CD4-positive, alpha-beta memory T cell (primary cell): ENCODE measurements at regions not wholly inside any gene's neighbourhood (a gene's known extent, or its start where the extent isn't known, plus 50 kb on each side); places are given as distances from the start of the nearest gene placed in this dataset.

Experiments used
- CTCF ChIA-PET: fragments of 350-600 bp; sonication (Branson Sonifier 250); formaldehyde crosslinking; loops from one replicate; lab custom pipeline; 2021; ENCODE audit warnings: inconsistent platforms; ENCODE audit not compliant: partially characterized antibody; lab: Charles Lee
- POLR2A ChIA-PET: fragments of 350-600 bp; sonication (Branson Sonifier 250); formaldehyde crosslinking; loops from one replicate; lab custom pipeline; 2021; ENCODE audit not compliant: partially characterized antibody; lab: Charles Lee
- DNase-seq, 5 donors: peaks; one replicate each; pipeline versions ENCODE4 v3.0.0 to v3.0.0-alpha.2; 2020 to 2022; ENCODE audit warnings: mixed read lengths in 1 of 5
- H3K27ac ChIP-seq: one replicate; pipeline ENCODE4 v1.7.0; 2013; ENCODE audit warnings: low read depth, low read length
- H3K27me3 ChIP-seq: 2 replicates; pipeline ENCODE4 v1.7.0; 2013; ENCODE audit warnings: mild to moderate bottlenecking, low read length, moderate library complexity; ENCODE audit not compliant: insufficient read depth
- H3K36me3 ChIP-seq: 2 replicates; pipeline ENCODE4 v1.7.0; 2013; ENCODE audit warnings: mild to moderate bottlenecking, low read length, moderate library complexity; ENCODE audit not compliant: insufficient read depth
- H3K4me1 ChIP-seq: 2 replicates; pipeline ENCODE4 v1.7.0; 2013; ENCODE audit warnings: mild to moderate bottlenecking, low read length, moderate library complexity; ENCODE audit not compliant: insufficient read depth
- H3K4me3 ChIP-seq, 2 donors: one replicate each; pipeline ENCODE4 v1.7.0; 2013; ENCODE audit warnings: low read length in 2 of 2, mild to moderate bottlenecking in 1 of 2
- H3K9me3 ChIP-seq, 2 donors: one replicate each; pipeline ENCODE4 v1.7.0; 2013; ENCODE audit warnings: low read length in 2 of 2, control low read depth in 1 of 2; ENCODE audit not compliant: control insufficient read depth in 1 of 2
- H3K27ac Mint-ChIP-seq, 7 donors: one replicate each; pipeline ENCODE4 v1.8.0; 2020 to 2021; ENCODE audit warnings: mixed read lengths in 7 of 7, mild to moderate bottlenecking in 6 of 7, inconsistent platforms in 3 of 7, moderate library complexity in 3 of 7
- H3K27me3 Mint-ChIP-seq, 2 donors: one replicate each; pipeline ENCODE4 v1.8.0; 2020 to 2021; ENCODE audit warnings: mixed read lengths in 2 of 2
- H3K36me3 Mint-ChIP-seq, 2 donors: one replicate each; pipeline ENCODE4 v1.8.0; 2020 to 2021; ENCODE audit warnings: mixed read lengths in 2 of 2, inconsistent platforms in 1 of 2, mild to moderate bottlenecking in 1 of 2
- H3K4me1 Mint-ChIP-seq, 4 donors: one replicate each; pipeline ENCODE4 v1.8.0; 2020 to 2021; ENCODE audit warnings: mixed read lengths in 4 of 4, mild to moderate bottlenecking in 1 of 4
- H3K4me3 Mint-ChIP-seq, 8 donors: one replicate each; pipeline ENCODE4 v1.8.0; 2020 to 2021; ENCODE audit warnings: mixed read lengths in 8 of 8, mild to moderate bottlenecking in 7 of 8, moderate library complexity in 6 of 8, inconsistent platforms in 3 of 8
- H3K9me3 Mint-ChIP-seq, 8 donors: one replicate each; pipeline ENCODE4 v1.8.0; 2020 to 2021; ENCODE audit warnings: mixed read lengths in 8 of 8, mild to moderate bottlenecking in 5 of 8, inconsistent platforms in 3 of 8, moderate library complexity in 1 of 8
- intact Hi-C: fragments of 100-400 bp; cut with micrococcal nuclease; formaldehyde crosslinking; loops from one replicate; pipeline ENCODE4 v1.15.1; 2023

- no peak for DNase-seq
- no peak overlapping the region for H3K27ac ChIP-seq
- no peaks in the 10 kb centered on the region for H3K27me3 ChIP-seq
- no peaks in the 10 kb centered on the region for H3K36me3 ChIP-seq
- Mint-ChIP-seq H3K27ac (no peak overlapping the region), H3K9me3 (no peaks in the 10 kb centered on the region), H3K4me1 (no peaks in the 10 kb centered on the region), H3K36me3 (no peaks in the 10 kb centered on the region), H3K27me3 (peaks cover 0 to 9% of the 10 kb centered on the region in 2 donors), H3K4me3 (no peak overlapping the region)
- H3K4me3 ChIP-seq = no peak overlapping the region
- POLR2A ChIA-PET = no interaction called here
- H3K4me1 ChIP-seq = no peaks in the 10 kb centered on the region
- no peaks in the 10 kb centered on the region for H3K9me3 ChIP-seq
- intact Hi-C loops = no loop called here
- CTCF ChIA-PET = no interaction called here
These were observed 321.6 kb upstream of the B3GAT1 start for GRCh38 chr11:134733646-134734045.

GRCh38 chr11:134731213-134731961 is 319.3 kb upstream of the B3GAT1 start:
- no peaks in the 10 kb centered on the region for H3K9me3 Mint-ChIP-seq
- Histone ChIP-seq H3K27me3 (no peaks in the 10 kb centered on the region), H3K36me3 (no peaks in the 10 kb centered on the region), H3K4me3 (no peak overlapping the region), H3K4me1 (no peaks in the 10 kb centered on the region), H3K9me3 (no peaks in the 10 kb centered on the region), H3K27ac (no peak overlapping the region)
- no peak overlapping the region for H3K4me3 Mint-ChIP-seq
- no peak for DNase-seq
- no peak overlapping the region for H3K27ac Mint-ChIP-seq
- no peaks in the 10 kb centered on the region for H3K4me1 Mint-ChIP-seq
- POLR2A ChIA-PET = no interaction called here
- H3K27me3 Mint-ChIP-seq = peaks cover 3 to 16% of the 10 kb centered on the region in 2 donors
- CTCF ChIA-PET = no interaction called here
- H3K36me3 Mint-ChIP-seq = no peaks in the 10 kb centered on the region
- intact Hi-C loops = no loop called here

- intact Hi-C loops = no loop called here
- H3K27ac Mint-ChIP-seq = no peak overlapping the region
- no peaks in the 10 kb centered on the region for H3K9me3 Mint-ChIP-seq
- ChIA-PET CTCF (no interaction called here), POLR2A (no interaction called here)
- no peak overlapping the region for H3K4me3 Mint-ChIP-seq
- H3K4me1 ChIP-seq = no peaks in the 10 kb centered on the region
- DNase-seq = no peak
- H3K4me3 ChIP-seq = no peak overlapping the region
- no peaks in the 10 kb centered on the region for H3K36me3 ChIP-seq
- no peaks in the 10 kb centered on the region for H3K36me3 Mint-ChIP-seq
- no peak overlapping the region for H3K27ac ChIP-seq
- H3K27me3 ChIP-seq = no peaks in the 10 kb centered on the region
- no peaks in the 10 kb centered on the region for H3K4me1 Mint-ChIP-seq
- no peaks in the 10 kb centered on the region for H3K9me3 ChIP-seq
- peaks cover 3 to 17% of the 10 kb centered on the region in 2 donors for H3K27me3 Mint-ChIP-seq
These were observed 318.6 kb upstream of the B3GAT1 start for GRCh38 chr11:134730561-134731212.

GRCh38 chr11:134730101-134730500 is 318.1 kb upstream of the B3GAT1 start:
- no peak overlapping the region for H3K27ac Mint-ChIP-seq
- intact Hi-C loops = no loop called here
- no peaks in the 10 kb centered on the region for H3K4me1 Mint-ChIP-seq
- H3K27me3 ChIP-seq = no peaks in the 10 kb centered on the region
- no peak for DNase-seq
- H3K36me3 Mint-ChIP-seq = no peaks in the 10 kb centered on the region
- POLR2A ChIA-PET = no interaction called here
- no peaks in the 10 kb centered on the region for H3K36me3 ChIP-seq
- H3K4me3 ChIP-seq = no peak overlapping the region
- H3K4me3 Mint-ChIP-seq = no peak overlapping the region
- no peaks in the 10 kb centered on the region for H3K9me3 ChIP-seq
- no peaks in the 10 kb centered on the region for H3K9me3 Mint-ChIP-seq
- H3K4me1 ChIP-seq = no peaks in the 10 kb centered on the region
- H3K27ac ChIP-seq = no peak overlapping the region
- CTCF ChIA-PET = no interaction called here
- peaks cover 8 to 17% of the 10 kb centered on the region in 2 donors for H3K27me3 Mint-ChIP-seq

- H3K4me1 Mint-ChIP-seq = no peaks in the 10 kb centered on the region
- ChIA-PET CTCF (no interaction called here), POLR2A (no interaction called here)
- H3K9me3 ChIP-seq = no peaks in the 10 kb centered on the region
- peaks cover 18 to 19% of the 10 kb centered on the region in 2 donors for H3K27me3 Mint-ChIP-seq
- no peak for DNase-seq
- no peaks in the 10 kb centered on the region for H3K36me3 Mint-ChIP-seq
- H3K27ac Mint-ChIP-seq = no peak overlapping the region
- no peak overlapping the region for H3K4me3 ChIP-seq
- H3K9me3 Mint-ChIP-seq = peaks cover 0 to under 1% (median 0%) of the 10 kb centered on the region in 8 donors
- no peaks in the 10 kb centered on the region for H3K4me1 ChIP-seq
- no peak overlapping the region for H3K27ac ChIP-seq
- H3K4me3 Mint-ChIP-seq = no peak overlapping the region
- no peaks in the 10 kb centered on the region for H3K36me3 ChIP-seq
- no peaks in the 10 kb centered on the region for H3K27me3 ChIP-seq
- intact Hi-C loops = no loop called here
These were observed 316.1 kb upstream of the B3GAT1 start for GRCh38 chr11:134728186-134728585.

DNA sequence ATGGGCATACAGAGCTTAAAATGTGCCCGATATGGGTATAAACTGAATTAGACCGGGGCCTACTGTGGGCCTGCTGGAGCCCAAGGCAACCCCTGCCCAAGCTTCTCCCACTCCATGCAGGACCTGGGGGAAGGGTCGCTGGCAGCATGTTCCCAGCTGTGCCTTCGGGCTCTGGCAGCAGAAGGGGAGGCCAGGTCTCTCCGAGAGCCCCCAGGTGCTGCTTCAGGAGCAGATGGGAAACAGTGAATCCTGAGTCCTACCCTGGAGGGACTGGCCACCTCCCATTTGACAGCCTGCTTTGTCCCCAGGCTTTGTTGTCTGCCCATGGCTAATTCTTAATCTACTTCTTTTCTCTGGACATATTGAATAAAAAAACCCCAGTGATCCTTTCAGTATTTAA is 315.6 kb upstream of the B3GAT1 start:
- H3K27me3 Mint-ChIP-seq = peaks cover 18 to 24% of the 10 kb centered on the region in 2 donors
- Histone ChIP-seq H3K27ac (no peak overlapping the region), H3K9me3 (no peaks in the 10 kb centered on the region), H3K4me3 (no peak overlapping the region), H3K4me1 (no peaks in the 10 kb centered on the region), H3K36me3 (no peaks in the 10 kb centered on the region), H3K27me3 (no peaks in the 10 kb centered on the region)
- intact Hi-C loops = no loop called here
- CTCF ChIA-PET = no interaction called here
- POLR2A ChIA-PET = no interaction called here
- H3K4me3 Mint-ChIP-seq = no peak overlapping the region
- H3K36me3 Mint-ChIP-seq = no peaks in the 10 kb centered on the region
- no peak overlapping the region for H3K27ac Mint-ChIP-seq
- H3K4me1 Mint-ChIP-seq = no peaks in the 10 kb centered on the region
- peaks cover 0 to 4% (median 0%) of the 10 kb centered on the region in 8 donors for H3K9me3 Mint-ChIP-seq
- DNase-seq = no peak

- Mint-ChIP-seq H3K4me1 (no peaks in the 10 kb centered on the region), H3K9me3 (peaks cover 0 to 4% (median 0%) of the 10 kb centered on the region in 8 donors), H3K27ac (no peak overlapping the region), H3K4me3 (no peak overlapping the region), H3K36me3 (no peaks in the 10 kb centered on the region), H3K27me3 (peaks cover 16 to 24% of the 10 kb centered on the region in 2 donors)
- Histone ChIP-seq H3K27me3 (no peaks in the 10 kb centered on the region), H3K9me3 (no peaks in the 10 kb centered on the region), H3K4me3 (no peak overlapping the region), H3K27ac (no peak overlapping the region), H3K4me1 (no peaks in the 10 kb centered on the region), H3K36me3 (no peaks in the 10 kb centered on the region)
- ChIA-PET POLR2A (no interaction called here), CTCF (no interaction called here)
- no peak for DNase-seq
- intact Hi-C loops = no loop called here
These were observed 315.2 kb upstream of the B3GAT1 start for GRCh38 chr11:134727204-134727603.
